CD14-positive monocyte (primary cell): ENCODE measurements at regions not wholly inside any gene's neighbourhood (a gene's known extent, or its start where the extent isn't known, plus 50 kb on each side); places are given as distances from the start of the nearest gene placed in this dataset.

Experiments
- DNase-seq, 3 donors: peaks; one replicate each; pipeline ENCODE4 v3.0.0-alpha.2; 2011 to 2022
- H2AFZ ChIP-seq: 2 replicates; pipeline ENCODE4 v1.6.0; 2012; ENCODE audit warnings: mild to moderate bottlenecking, low read depth, low read length, inconsistent platforms; ENCODE audit not compliant: insufficient read depth, poor library complexity, severe bottlenecking
- H3K27ac ChIP-seq, 2 donors: 1 replicate in 1 of 2; 2 replicates in 1 of 2; pipeline ENCODE4 v1.5.1; 2012 to 2013; ENCODE audit warnings: low read length in 2 of 2, control low read depth in 1 of 2, inconsistent platforms in 1 of 2, low read depth in 1 of 2, mild to moderate bottlenecking in 1 of 2
- H3K27me3 ChIP-seq, 2 donors: one replicate each; pipeline versions ENCODE4 v1.6.0 to v1.6.1; 2011 to 2013; ENCODE audit warnings: low read length in 2 of 2; ENCODE audit not compliant: control insufficient read depth in 2 of 2, insufficient read depth in 2 of 2
- H3K36me3 ChIP-seq, 2 donors: replicated peaks in 1 of 2; 1 replicate in 1 of 2; 2 replicates in 1 of 2; pipeline versions ENCODE4 v1.5.1 to v1.6.1; 2012 to 2013; ENCODE audit warnings: low read length in 2 of 2, control low read depth in 1 of 2, inconsistent platforms in 1 of 2, mild to moderate bottlenecking in 1 of 2; ENCODE audit not compliant: insufficient read depth in 2 of 2, control insufficient read depth in 1 of 2
- H3K4me1 ChIP-seq, 2 donors: 1 replicate in 1 of 2; 2 replicates in 1 of 2; pipeline versions ENCODE4 v1.5.1 to v1.6.1; 2012 to 2013; ENCODE audit warnings: low read length in 2 of 2, control low read depth in 1 of 2, inconsistent platforms in 1 of 2, mild to moderate bottlenecking in 1 of 2, moderate library complexity in 1 of 2; ENCODE audit not compliant: insufficient read depth in 2 of 2, control insufficient read depth in 1 of 2
- H3K4me2 ChIP-seq: replicated peaks from 2 replicates; pipeline ENCODE3; 2012; ENCODE audit warnings: low read length, moderate library complexity, mild to moderate bottlenecking; ENCODE audit not compliant: poor library complexity, severe bottlenecking; ENCODE audit errors: extremely low read depth
- H3K4me3 ChIP-seq, 3 experiments: fragments of 200-600 bp in 1 of 3; sonication (generic) in 1 of 3; replicated peaks in 1 of 3; 1 replicate in 2 of 3; 2 replicates in 1 of 3; pipeline ENCODE4 v1.5.1; 2011 to 2013; ENCODE audit warnings: low read length in 3 of 3, mild to moderate bottlenecking in 3 of 3, control low read depth in 2 of 3, low read depth in 2 of 3, inconsistent platforms in 1 of 3, moderate library complexity in 1 of 3
- H3K79me2 ChIP-seq: 2 replicates; pipeline ENCODE4 v1.6.0; 2012; ENCODE audit warnings: mild to moderate bottlenecking, control low read depth, inconsistent platforms, low read length, moderate library complexity; ENCODE audit not compliant: insufficient read depth
- H3K9ac ChIP-seq: 2 replicates; pipeline ENCODE4 v1.6.0; 2017; ENCODE audit warnings: low read length, mild to moderate bottlenecking; ENCODE audit not compliant: insufficient read depth, poor library complexity, severe bottlenecking
- H3K9me3 ChIP-seq, 2 donors: replicated peaks in 1 of 2; 1 replicate in 1 of 2; 2 replicates in 1 of 2; pipeline versions ENCODE4 v1.5.1 to v1.6.1; 2012 to 2013; ENCODE audit warnings: low read length in 2 of 2, control low read depth in 1 of 2; ENCODE audit not compliant: control insufficient read depth in 1 of 2, insufficient read depth in 1 of 2
- H4K20me1 ChIP-seq: 2 replicates; pipeline ENCODE4 v1.6.0; 2012; ENCODE audit warnings: mild to moderate bottlenecking, low read length, control low read depth, moderate library complexity; ENCODE audit not compliant: insufficient read depth
- H3K27ac Mint-ChIP-seq, 7 donors: one replicate each; pipeline ENCODE4 v1.8.0; 2020; ENCODE audit warnings: mild to moderate bottlenecking in 7 of 7, mixed read lengths in 7 of 7, moderate library complexity in 6 of 7, inconsistent platforms in 2 of 7
- H3K27me3 Mint-ChIP-seq, 3 donors: one replicate each; pipeline ENCODE4 v1.8.0; 2021 to 2022; ENCODE audit warnings: low read depth in 3 of 3, mild to moderate bottlenecking in 3 of 3, mixed read lengths in 3 of 3, moderate library complexity in 3 of 3, inconsistent platforms in 1 of 3
- H3K36me3 Mint-ChIP-seq, 2 donors: one replicate each; pipeline ENCODE4 v1.8.0; 2020; ENCODE audit warnings: mixed read lengths in 2 of 2, inconsistent platforms in 1 of 2, mild to moderate bottlenecking in 1 of 2
- H3K4me1 Mint-ChIP-seq: one replicate; pipeline ENCODE4 v1.8.0; 2020; ENCODE audit warnings: mild to moderate bottlenecking, mixed read lengths
- H3K4me3 Mint-ChIP-seq, 2 donors: one replicate each; pipeline ENCODE4 v1.8.0; 2020; ENCODE audit warnings: mild to moderate bottlenecking in 2 of 2, mixed read lengths in 2 of 2, moderate library complexity in 1 of 2
- H3K9me3 Mint-ChIP-seq, 7 donors: one replicate each; pipeline ENCODE4 v1.8.0; 2020 to 2022; ENCODE audit warnings: mixed read lengths in 7 of 7, mild to moderate bottlenecking in 6 of 7, moderate library complexity in 6 of 7, inconsistent platforms in 2 of 7
- CTCF ChIP-seq: fragments of 200-600 bp; IDR thresholded peaks from one replicate; pipeline ENCODE4 v1.8.0; 2022; ENCODE audit warnings: antibody characterized with exemption, mild to moderate bottlenecking
- WGBS: methylation state at CpG from one replicate; pipeline ENCODE4 v1.1.5; 2013; ENCODE audit warnings: missing lambda C conversion rate; ENCODE audit not compliant: insufficient coverage; 5-methylcytosine and 5-hydroxymethylcytosine counted together
- intact Hi-C, 2 donors: fragments of 100-400 bp; cut with micrococcal nuclease; formaldehyde crosslinking; loops; one replicate each; pipeline versions ENCODE4 v1.15.0 to v1.15.1; 2023

GRCh38 chr4:157444014-157444413 is 223.5 kb downstream of the GRIA2 start:
- Histone ChIP-seq H3K27ac (no peak overlapping the region), H3K36me3 (no peaks in the 10 kb centered on the region), H3K4me1 (no peaks in the 10 kb centered on the region), H3K9ac (no peak overlapping the region), H2AFZ (no peak overlapping the region), H3K4me3 (no peak overlapping the region), H3K4me2 (no peak overlapping the region), H3K79me2 (no peaks in the 10 kb centered on the region), H4K20me1 (no peaks in the 10 kb centered on the region), H3K9me3 (peaks cover 0 to 14% of the 10 kb centered on the region in 2 donors), H3K27me3 (no peaks in the 10 kb centered on the region)
- Mint-ChIP-seq H3K27me3 (peaks cover 0 to 4% (median 0%) of the 10 kb centered on the region in 3 donors), H3K27ac (no peak overlapping the region), H3K4me1 (no peaks in the 10 kb centered on the region), H3K4me3 (no peak overlapping the region), H3K9me3 (peaks cover 0 to 8% (median 0%) of the 10 kb centered on the region in 7 donors), H3K36me3 (no peaks in the 10 kb centered on the region)
- no peak for TF ChIP-seq CTCF
- 96% methylated on average over 9 of the region's 9 CpGs for WGBS
- intact Hi-C loops, result no loop called here
- peak in 1 of 3 donors; percentile 1 for DNase-seq

- Mint-ChIP-seq H3K4me3 (no peak overlapping the region), H3K27ac (no peak overlapping the region), H3K9me3 (peaks cover 0 to 9% (median 1%) of the 10 kb centered on the region in 7 donors), H3K36me3 (no peaks in the 10 kb centered on the region), H3K4me1 (no peaks in the 10 kb centered on the region), H3K27me3 (peaks cover 0 to 4% (median 0%) of the 10 kb centered on the region in 3 donors)
- H3K27me3 ChIP-seq, result no peaks in the 10 kb centered on the region
- H3K4me3 ChIP-seq, result no peak overlapping the region
- no peak overlapping the region for H3K4me2 ChIP-seq
- no peak overlapping the region for H3K9ac ChIP-seq
- H3K79me2 ChIP-seq, result no peaks in the 10 kb centered on the region
- no peaks in the 10 kb centered on the region for H3K4me1 ChIP-seq
- 97% methylated on average over 5 of the region's 5 CpGs for WGBS
- peaks cover 0 to 14% of the 10 kb centered on the region in 2 donors for H3K9me3 ChIP-seq
- TF ChIP-seq CTCF, result no peak
- H2AFZ ChIP-seq, result no peak overlapping the region
- H3K36me3 ChIP-seq, result no peaks in the 10 kb centered on the region
- no peaks in the 10 kb centered on the region for H4K20me1 ChIP-seq
- no peak for DNase-seq
- no peak overlapping the region for H3K27ac ChIP-seq
- intact Hi-C loops, result no loop called here
Observed at GRCh38 chr4:157443537-157443936, 223.0 kb downstream of the GRIA2 start.
